Mammary epithelial cell (primary cell): ENCODE measurements at regions not wholly inside any gene's neighbourhood (a gene's known extent, or its start where the extent isn't known, plus 50 kb on each side); places are given as distances from the start of the nearest gene placed in this dataset.

Experiments
- EZH2 ChIP-seq: IDR thresholded peaks from 2 replicates; pipeline ENCODE4 v1.6.1; 2012; ENCODE audit warnings: low read length, inconsistent platforms, borderline replicate concordance
- TF ChIP-seq, protein P1 (sequence below), 2 donors: IDR thresholded peaks in 1 of 2; conservative IDR thresholded peaks in 1 of 2; 2 replicates each; pipeline ENCODE4 v1.5.1; 2011 to 2012; ENCODE audit warnings: inconsistent platforms in 2 of 2, low read length in 2 of 2, mild to moderate bottlenecking in 2 of 2, control low read depth in 1 of 2, low read depth in 1 of 2; ENCODE audit not compliant: insufficient read depth in 1 of 2; ENCODE audit errors: extremely low read depth in 1 of 2

DNA sequence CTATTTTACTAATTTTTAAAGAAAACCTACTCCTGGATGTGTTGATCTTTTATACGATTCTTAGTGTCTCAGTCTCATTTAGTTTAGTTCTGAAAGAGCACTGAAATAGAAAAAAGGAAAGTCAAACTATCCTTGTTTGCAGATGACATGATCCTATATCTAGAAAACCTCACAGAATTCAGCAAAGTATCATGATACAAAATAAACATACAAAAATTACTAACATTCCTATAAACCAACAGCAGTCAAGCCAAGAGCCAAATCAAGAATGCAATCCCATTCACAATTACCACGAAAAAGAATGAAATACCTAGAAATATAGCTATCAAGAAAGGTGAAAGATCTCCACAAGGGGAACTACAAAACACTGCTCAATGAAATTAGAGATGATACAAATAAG is 225.8 kb upstream of the CDH18 start:
- TF ChIP-seq, protein P1, sequence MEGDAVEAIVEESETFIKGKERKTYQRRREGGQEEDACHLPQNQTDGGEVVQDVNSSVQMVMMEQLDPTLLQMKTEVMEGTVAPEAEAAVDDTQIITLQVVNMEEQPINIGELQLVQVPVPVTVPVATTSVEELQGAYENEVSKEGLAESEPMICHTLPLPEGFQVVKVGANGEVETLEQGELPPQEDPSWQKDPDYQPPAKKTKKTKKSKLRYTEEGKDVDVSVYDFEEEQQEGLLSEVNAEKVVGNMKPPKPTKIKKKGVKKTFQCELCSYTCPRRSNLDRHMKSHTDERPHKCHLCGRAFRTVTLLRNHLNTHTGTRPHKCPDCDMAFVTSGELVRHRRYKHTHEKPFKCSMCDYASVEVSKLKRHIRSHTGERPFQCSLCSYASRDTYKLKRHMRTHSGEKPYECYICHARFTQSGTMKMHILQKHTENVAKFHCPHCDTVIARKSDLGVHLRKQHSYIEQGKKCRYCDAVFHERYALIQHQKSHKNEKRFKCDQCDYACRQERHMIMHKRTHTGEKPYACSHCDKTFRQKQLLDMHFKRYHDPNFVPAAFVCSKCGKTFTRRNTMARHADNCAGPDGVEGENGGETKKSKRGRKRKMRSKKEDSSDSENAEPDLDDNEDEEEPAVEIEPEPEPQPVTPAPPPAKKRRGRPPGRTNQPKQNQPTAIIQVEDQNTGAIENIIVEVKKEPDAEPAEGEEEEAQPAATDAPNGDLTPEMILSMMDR (conservative IDR thresholded peaks at IDR 0.05 in 1 of 2, IDR thresholded peaks at IDR 0.05 in 1 of 2; ENCODE audit: extremely low read depth in 1 of 2, insufficient read depth in 1 of 2, low read depth in 1 of 2, low read length in 2 of 2) = no peak
- TF ChIP-seq EZH2 = no peak
